ENCODE measurements at regions not wholly inside any gene's neighbourhood (a gene's known extent, or its start where the extent isn't known, plus 50 kb on each side); places are given as distances from the start of the nearest gene placed in this dataset.

DNA sequence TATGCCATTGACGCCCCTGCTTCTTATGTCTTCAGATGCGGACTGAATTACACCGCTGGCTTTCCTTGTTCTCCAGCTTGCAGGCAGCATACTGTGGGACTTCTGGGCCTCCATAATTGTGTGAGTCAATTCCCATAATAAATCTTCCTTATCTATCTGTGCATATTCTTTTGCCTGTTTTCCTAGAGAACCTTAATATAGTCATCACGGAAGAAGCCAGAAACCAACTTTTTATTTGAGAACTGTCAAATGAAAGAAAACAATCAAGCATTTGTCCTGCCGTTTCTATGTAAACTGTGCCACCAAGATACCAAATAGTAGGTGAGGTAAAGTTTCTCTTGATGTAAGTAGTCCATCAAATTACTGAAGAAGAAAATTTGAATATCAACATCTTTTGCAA, 51.8 kb upstream of the B3GALNT1 start:
- no peak for DNase-seq (ENCODE audit: low spot score)
- intact Hi-C loops (cut with DNase I) = no loop called here

DNA sequence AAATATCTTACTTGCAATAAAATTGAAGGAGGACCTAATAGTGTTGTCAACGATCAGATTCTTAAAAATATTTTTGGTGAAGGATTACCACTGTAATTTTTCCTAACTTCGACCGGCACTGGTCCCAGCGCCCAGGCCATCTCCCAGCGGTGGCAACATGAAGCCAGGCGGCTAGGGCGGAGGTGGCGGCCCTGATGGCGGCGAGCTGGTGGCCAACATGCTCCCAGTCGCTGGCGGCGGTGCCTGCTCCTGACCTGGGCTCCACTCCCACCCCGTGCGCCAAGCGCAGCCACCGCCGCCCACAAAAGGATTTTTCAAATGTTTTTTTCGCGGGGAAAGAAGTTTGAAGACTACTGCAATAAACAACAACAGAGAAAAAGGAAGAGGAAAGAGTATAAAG, 56.5 kb upstream of the B3GALNT1 start:
- intact Hi-C loops (cut with DNase I) = no loop called here
- DNase-seq (ENCODE audit: low spot score) = no peak

DNA sequence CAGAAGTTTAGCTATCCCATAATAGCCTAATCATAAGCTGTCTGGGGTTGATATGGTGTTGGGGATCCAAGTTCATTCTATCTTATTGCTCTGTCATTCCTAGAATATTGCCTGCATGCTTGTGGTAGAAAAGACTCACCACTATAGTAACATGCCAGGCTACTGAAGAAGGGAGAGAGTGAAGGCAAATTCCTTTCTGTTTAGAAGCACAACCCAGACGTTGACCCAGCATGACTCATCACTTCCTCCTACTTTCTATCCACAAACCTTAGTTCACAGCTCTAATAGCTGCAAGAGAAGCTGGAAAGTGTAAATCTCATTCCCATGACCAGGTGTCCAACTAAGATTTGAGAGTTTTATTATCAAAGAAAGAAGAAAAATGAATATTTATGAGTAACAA, 57.8 kb upstream of the NMD3 start:
- DNase-seq (ENCODE audit: low spot score) = no peak
- intact Hi-C loops (cut with DNase I) = no loop called here

DNA sequence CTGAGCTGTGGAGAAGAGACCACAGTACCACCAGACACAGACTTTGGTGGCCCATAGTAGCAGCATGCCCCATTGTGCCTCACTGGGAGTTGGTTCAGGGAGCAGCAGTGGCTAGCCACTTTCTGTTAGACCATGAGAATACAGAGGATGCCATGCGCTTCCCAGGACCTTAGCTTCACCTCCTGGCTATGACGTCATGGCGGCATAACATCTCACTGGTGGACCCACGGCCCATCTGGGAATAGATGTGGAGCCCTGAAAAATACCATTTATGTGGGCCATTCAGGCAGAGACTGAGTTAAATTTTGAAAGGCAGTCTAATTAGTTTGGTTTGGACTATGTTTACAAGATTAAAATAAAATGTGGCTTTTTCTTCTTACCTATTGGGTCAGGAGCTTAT, 55.1 kb upstream of the NMD3 start:
- no peak for DNase-seq (ENCODE audit: low spot score)
- intact Hi-C loops (cut with DNase I) = loop anchor here (5.0 kb wide), 1 partner anchor 59 kb away; the partner anchor contains the start of gene B3GALNT1

DNA sequence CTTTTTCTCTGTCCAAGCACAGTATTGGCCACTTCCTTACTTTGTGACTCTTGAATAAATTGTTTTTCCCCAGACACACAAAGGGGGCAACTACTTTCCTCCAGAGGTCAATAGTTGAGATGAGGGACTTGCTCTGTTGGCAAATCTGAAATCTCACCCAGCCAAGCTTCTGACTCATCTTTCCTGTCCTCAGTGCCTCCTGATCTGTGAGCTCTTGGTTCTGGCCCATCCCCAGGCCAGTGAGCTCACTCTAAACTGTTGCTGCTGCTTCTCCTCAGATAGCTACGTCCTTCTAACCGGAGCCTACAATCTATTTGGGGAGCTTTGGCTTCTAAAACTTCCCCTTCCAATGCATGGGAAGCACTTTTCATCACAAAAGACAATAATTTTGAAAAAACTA, 50.0 kb upstream of the NMD3 start:
- intact Hi-C loops (cut with DNase I) = no loop called here
- peak; percentile 80 for DNase-seq (ENCODE audit: low spot score)

Measured in cardiac septum (tissue), 1 donor.